ENCODE measurements at regions not wholly inside any gene's neighbourhood (a gene's known extent, or its start where the extent isn't known, plus 50 kb on each side); places are given as distances from the start of the nearest gene placed in this dataset.

GRCh38 chr16:59021751-59022150, 287.6 kb upstream of the GOT2 start:
- H3K36me3 ChIP-seq (ENCODE audit: control insufficient read depth in 4 of 4, insufficient read depth in 3 of 4, low read depth in 1 of 4, low read length in 3 of 4), result no peaks in the 10 kb centered on the region
- no peak overlapping the region for H3K4me3 ChIP-seq (ENCODE audit: low read depth in 1 of 3, low read length in 3 of 3)
- H3K9ac ChIP-seq (ENCODE audit: low read depth in 1 of 2, low read length in 2 of 2), result no peak overlapping the region
- no peak for DNase-seq (ENCODE audit: low spot score)
- no peaks in the 10 kb centered on the region for H3K4me1 ChIP-seq (ENCODE audit: control insufficient read depth in 4 of 4, insufficient read depth in 4 of 4, low read length in 3 of 4)
- 85% methylated on average over 7 of the region's 7 CpGs for WGBS
- no peaks in the 10 kb centered on the region for H3K9me3 ChIP-seq (ENCODE audit: control insufficient read depth in 4 of 4, low read length in 3 of 4)
- no peak for TF ChIP-seq GABPA (IDR thresholded peaks at IDR 0.05 in 1 of 2, conservative IDR thresholded peaks at IDR 0.05 in 1 of 2)
- TF ChIP-seq TAF1 (conservative IDR thresholded peaks at IDR 0.05), result no peak
- no peak for TF ChIP-seq EGR1 (IDR thresholded peaks at IDR 0.05; ENCODE audit: low read depth in 2 of 2)
- TF ChIP-seq CTCF (IDR thresholded peaks at IDR 0.05; ENCODE audit: low read depth, low read length, missing input control), result no peak
- no peak for TF ChIP-seq HNF4G (IDR thresholded peaks at IDR 0.05)
- TF ChIP-seq, protein P1, sequence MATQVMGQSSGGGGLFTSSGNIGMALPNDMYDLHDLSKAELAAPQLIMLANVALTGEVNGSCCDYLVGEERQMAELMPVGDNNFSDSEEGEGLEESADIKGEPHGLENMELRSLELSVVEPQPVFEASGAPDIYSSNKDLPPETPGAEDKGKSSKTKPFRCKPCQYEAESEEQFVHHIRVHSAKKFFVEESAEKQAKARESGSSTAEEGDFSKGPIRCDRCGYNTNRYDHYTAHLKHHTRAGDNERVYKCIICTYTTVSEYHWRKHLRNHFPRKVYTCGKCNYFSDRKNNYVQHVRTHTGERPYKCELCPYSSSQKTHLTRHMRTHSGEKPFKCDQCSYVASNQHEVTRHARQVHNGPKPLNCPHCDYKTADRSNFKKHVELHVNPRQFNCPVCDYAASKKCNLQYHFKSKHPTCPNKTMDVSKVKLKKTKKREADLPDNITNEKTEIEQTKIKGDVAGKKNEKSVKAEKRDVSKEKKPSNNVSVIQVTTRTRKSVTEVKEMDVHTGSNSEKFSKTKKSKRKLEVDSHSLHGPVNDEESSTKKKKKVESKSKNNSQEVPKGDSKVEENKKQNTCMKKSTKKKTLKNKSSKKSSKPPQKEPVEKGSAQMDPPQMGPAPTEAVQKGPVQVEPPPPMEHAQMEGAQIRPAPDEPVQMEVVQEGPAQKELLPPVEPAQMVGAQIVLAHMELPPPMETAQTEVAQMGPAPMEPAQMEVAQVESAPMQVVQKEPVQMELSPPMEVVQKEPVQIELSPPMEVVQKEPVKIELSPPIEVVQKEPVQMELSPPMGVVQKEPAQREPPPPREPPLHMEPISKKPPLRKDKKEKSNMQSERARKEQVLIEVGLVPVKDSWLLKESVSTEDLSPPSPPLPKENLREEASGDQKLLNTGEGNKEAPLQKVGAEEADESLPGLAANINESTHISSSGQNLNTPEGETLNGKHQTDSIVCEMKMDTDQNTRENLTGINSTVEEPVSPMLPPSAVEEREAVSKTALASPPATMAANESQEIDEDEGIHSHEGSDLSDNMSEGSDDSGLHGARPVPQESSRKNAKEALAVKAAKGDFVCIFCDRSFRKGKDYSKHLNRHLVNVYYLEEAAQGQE (IDR thresholded peaks at IDR 0.05), result no peak
- TF ChIP-seq, protein P2, sequence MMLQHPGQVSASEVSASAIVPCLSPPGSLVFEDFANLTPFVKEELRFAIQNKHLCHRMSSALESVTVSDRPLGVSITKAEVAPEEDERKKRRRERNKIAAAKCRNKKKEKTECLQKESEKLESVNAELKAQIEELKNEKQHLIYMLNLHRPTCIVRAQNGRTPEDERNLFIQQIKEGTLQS (IDR thresholded peaks at IDR 0.05), result no peak
- no peaks in the 10 kb centered on the region for H3K27me3 ChIP-seq (ENCODE audit: control insufficient read depth in 4 of 4, insufficient read depth in 4 of 4, low read length in 3 of 4)
- H3K27ac ChIP-seq (ENCODE audit: low read depth in 1 of 2, low read length in 2 of 2), result no peak overlapping the region

DNA sequence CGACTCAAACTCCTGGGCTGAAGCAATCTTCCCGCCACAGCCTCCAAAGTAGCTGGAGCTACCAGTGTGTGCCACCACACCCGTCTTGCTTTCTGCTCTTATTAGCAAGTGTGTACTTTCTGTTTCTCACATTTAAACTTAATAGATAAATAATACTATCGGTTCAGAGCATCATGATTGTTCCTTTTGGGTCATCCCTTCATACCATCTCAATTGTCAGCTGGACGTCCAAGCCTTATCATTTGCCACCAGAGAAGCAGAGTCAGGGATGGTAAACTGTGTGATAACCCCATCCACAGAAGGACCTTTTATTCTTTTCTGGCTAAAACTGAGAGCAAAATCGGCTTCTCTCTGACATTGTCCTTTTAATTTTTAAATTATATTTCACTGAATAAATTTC, 279.8 kb upstream of the GOT2 start:
- no peak for DNase-seq (ENCODE audit: low spot score)
- H3K27ac ChIP-seq (ENCODE audit: low read depth in 1 of 2, low read length in 2 of 2), result no peak overlapping the region
- no peak overlapping the region for H3K4me3 ChIP-seq (ENCODE audit: low read depth in 1 of 3, low read length in 3 of 3)
- WGBS, result 64% methylated on average over 6 of the region's 6 CpGs
- peaks cover 0 to 3% (median 0%) of the 10 kb centered on the region in 4 donors for H3K27me3 ChIP-seq (ENCODE audit: control insufficient read depth in 4 of 4, insufficient read depth in 4 of 4, low read length in 3 of 4)
- no peaks in the 10 kb centered on the region for H3K36me3 ChIP-seq (ENCODE audit: control insufficient read depth in 4 of 4, insufficient read depth in 3 of 4, low read depth in 1 of 4, low read length in 3 of 4)
- no peaks in the 10 kb centered on the region for H3K4me1 ChIP-seq (ENCODE audit: control insufficient read depth in 4 of 4, insufficient read depth in 4 of 4, low read length in 3 of 4)
- H3K9me3 ChIP-seq (ENCODE audit: control insufficient read depth in 4 of 4, low read length in 3 of 4), result no peaks in the 10 kb centered on the region
- TF ChIP-seq MAX (IDR thresholded peaks at IDR 0.05), result no peak
- no peak for TF ChIP-seq HNF4G (IDR thresholded peaks at IDR 0.05)
- TF ChIP-seq RXRA (IDR thresholded peaks at IDR 0.05), result no peak
- no peak for TF ChIP-seq ZBTB33 (IDR thresholded peaks at IDR 0.05)
- TF ChIP-seq FOXA2 (IDR thresholded peaks at IDR 0.05), result no peak
- TF ChIP-seq JUND (IDR thresholded peaks at IDR 0.05), result no peak
- no peak for TF ChIP-seq SP1 (IDR thresholded peaks at IDR 0.05)
- TF ChIP-seq TAF1 (conservative IDR thresholded peaks at IDR 0.05), result no peak
- TF ChIP-seq, protein P2 (IDR thresholded peaks at IDR 0.05), result no peak
- TF ChIP-seq CTCF (IDR thresholded peaks at IDR 0.05; ENCODE audit: low read depth, low read length, missing input control), result no peak
- TF ChIP-seq FOXA1 (IDR thresholded peaks at IDR 0.05), result no peak
- no peak for TF ChIP-seq NR2F2 (IDR thresholded peaks at IDR 0.05)
- no peak for TF ChIP-seq EGR1 (IDR thresholded peaks at IDR 0.05; ENCODE audit: low read depth in 2 of 2)
- TF ChIP-seq, protein P1 (IDR thresholded peaks at IDR 0.05), result no peak
- no peak for TF ChIP-seq YY1 (IDR thresholded peaks at IDR 0.05)
- no peak for TF ChIP-seq GABPA (IDR thresholded peaks at IDR 0.05 in 1 of 2, conservative IDR thresholded peaks at IDR 0.05 in 1 of 2)
- H3K9ac ChIP-seq (ENCODE audit: low read depth in 1 of 2, low read length in 2 of 2), result no peak overlapping the region

All from liver (tissue), 8 donors.